Right forelimb (tissue), 1 donor: ENCODE measurements at regions not wholly inside any gene's neighbourhood (a gene's known extent, or its start where the extent isn't known, plus 50 kb on each side); places are given as distances from the start of the nearest gene placed in this dataset.

Experiments
- DNase-seq: peaks from one replicate; pipeline ENCODE4 v3.0.0-alpha.2; 2018

- no peak for DNase-seq
Measured at GRCh38 chr4:13316354-13316753, 167.8 kb downstream of the RAB28 start.

- DNase-seq: no peak
Measured at GRCh38 chr4:13313856-13314255, 170.3 kb downstream of the RAB28 start.

GRCh38 chr4:13312264-13312663 lies 171.9 kb downstream of the RAB28 start:
- no peak for DNase-seq

- no peak for DNase-seq
Measured at GRCh38 chr4:13309751-13310150, 174.4 kb downstream of the RAB28 start.

GRCh38 chr4:13306356-13306755 lies 177.8 kb downstream of the RAB28 start:
- DNase-seq: no peak

GRCh38 chr4:13302876-13303275 lies 181.3 kb downstream of the RAB28 start:
- no peak for DNase-seq

- no peak for DNase-seq
Measured at GRCh38 chr4:13299343-13299742, 184.8 kb downstream of the RAB28 start.

GRCh38 chr4:13298655-13299054 lies 185.5 kb downstream of the RAB28 start:
- DNase-seq: no peak

- DNase-seq: no peak
Measured at GRCh38 chr4:13296986-13297385, 187.2 kb downstream of the RAB28 start.

GRCh38 chr4:13294961-13295605 lies 189.1 kb downstream of the RAB28 start:
- no peak for DNase-seq

GRCh38 chr4:13292372-13292771 lies 191.8 kb downstream of the RAB28 start:
- no peak for DNase-seq

- DNase-seq: no peak
Measured at GRCh38 chr4:13289391-13289790, 194.7 kb downstream of the RAB28 start.

GRCh38 chr4:13285336-13285735 lies 198.8 kb downstream of the RAB28 start:
- no peak for DNase-seq

GRCh38 chr4:13284932-13285331 lies 199.2 kb downstream of the RAB28 start:
- no peak for DNase-seq

- DNase-seq: no peak
Measured at GRCh38 chr4:13276357-13276756, 207.8 kb downstream of the RAB28 start.

- no peak for DNase-seq
Measured at GRCh38 chr4:13268703-13269102, 215.4 kb downstream of the RAB28 start.

- no peak for DNase-seq
Measured at GRCh38 chr4:13268165-13268564, 216.0 kb downstream of the RAB28 start.

- no peak for DNase-seq
Measured at GRCh38 chr4:13267091-13267490, 217.0 kb downstream of the RAB28 start.

- DNase-seq: no peak
Measured at GRCh38 chr4:13266687-13267086, 217.5 kb downstream of the RAB28 start.

- no peak for DNase-seq
Measured at GRCh38 chr4:13263967-13264525, 220.1 kb downstream of the RAB28 start.

GRCh38 chr4:13262816-13263215 lies 221.3 kb downstream of the RAB28 start:
- no peak for DNase-seq

GRCh38 chr4:13261486-13262257 lies 222.5 kb downstream of the RAB28 start:
- no peak for DNase-seq

- no peak for DNase-seq
Measured at GRCh38 chr4:13260513-13260912, 223.6 kb downstream of the RAB28 start.

GRCh38 chr4:13250263-13250662 lies 233.9 kb downstream of the RAB28 start:
- DNase-seq: no peak
